OCI-LY1 (cell line): ENCODE measurements at regions not wholly inside any gene's neighbourhood (a gene's known extent, or its start where the extent isn't known, plus 50 kb on each side); places are given as distances from the start of the nearest gene placed in this dataset.

Experiments used
- CTCF ChIP-seq: fragments of 200-600 bp; sonication (generic), shearing (Covaris generic); IDR thresholded peaks from 2 replicates; pipeline ENCODE4 v1.5.1; 2017; ENCODE audit warnings: mild to moderate bottlenecking, antibody characterized with exemption, low read length, moderate library complexity, mixed read lengths
- EZH2 ChIP-seq: fragments of 200-600 bp; sonication (generic), shearing (Covaris generic); IDR thresholded peaks from 2 replicates; pipeline ENCODE4 v1.8.0; 2017; ENCODE audit warnings: borderline replicate concordance, mixed run types, mild to moderate bottlenecking, antibody characterized with exemption, low read length, moderate library complexity, mixed read lengths

- TF ChIP-seq EZH2 (no peak), CTCF (no peak)
These were observed 158.3 kb upstream of the FSTL5 start for GRCh38 chr4:162322054-162322453.
